PFSK-1 (cell line): ENCODE measurements at regions not wholly inside any gene's neighbourhood (a gene's known extent, or its start where the extent isn't known, plus 50 kb on each side); places are given as distances from the start of the nearest gene placed in this dataset.

Source experiments
- FOXP2 ChIP-seq: optimal IDR thresholded peaks from 2 replicates; pipeline ENCODE3; 2011; ENCODE audit warnings: borderline replicate concordance, control low read depth, inconsistent platforms; ENCODE audit not compliant: insufficient read depth; ENCODE audit errors: extremely low read length, extremely low read depth
- POLR2AphosphoS5 ChIP-seq: IDR thresholded peaks from 2 replicates; pipeline ENCODE4 v1.6.1; 2012; ENCODE audit warnings: low read depth, mild to moderate bottlenecking, control low read depth, low read length, moderate library complexity
- SIN3A ChIP-seq: IDR thresholded peaks from 2 replicates; pipeline ENCODE4 v1.6.1; 2012; ENCODE audit warnings: mild to moderate bottlenecking, low read length, moderate library complexity, borderline replicate concordance; ENCODE audit not compliant: insufficient read depth
- TAF1 ChIP-seq: IDR thresholded peaks from 2 replicates; pipeline ENCODE4 v1.6.1; 2012; ENCODE audit warnings: low read length, control low read depth, borderline replicate concordance; ENCODE audit not compliant: insufficient read depth
- TF ChIP-seq, protein P1 (sequence below), 2 experiments: IDR thresholded peaks; 2 replicates each; pipeline versions ENCODE4 v1.6.1 to v1.8.0; 2011 to 2012; ENCODE audit warnings: low read depth in 2 of 2, low read length in 2 of 2, control low read depth in 1 of 2, inconsistent platforms in 1 of 2, mild to moderate bottlenecking in 1 of 2, moderate library complexity in 1 of 2; ENCODE audit not compliant: insufficient read depth in 1 of 2

DNA sequence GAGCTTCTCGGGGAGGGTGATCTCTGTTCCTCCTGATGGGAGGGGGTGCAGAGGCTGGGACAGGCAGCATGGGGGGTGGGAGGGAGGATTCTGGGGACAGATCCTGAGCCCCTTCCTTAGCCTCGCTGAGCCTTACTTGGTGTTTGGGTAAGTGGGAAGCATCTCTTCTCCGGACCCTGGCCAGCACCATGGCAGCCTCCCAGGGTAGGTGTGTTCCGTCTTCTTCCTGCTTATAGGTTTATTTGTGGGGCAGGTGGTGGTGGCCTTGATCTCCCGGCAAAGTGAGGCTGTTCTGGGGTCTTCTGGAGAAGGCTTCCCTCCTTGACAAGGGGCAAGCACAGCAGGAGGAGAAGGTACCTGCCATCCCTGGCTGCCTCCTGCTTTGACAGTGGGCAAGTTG, 226.9 kb downstream of the GLRX3 start:
- TF ChIP-seq SIN3A (no peak), FOXP2 (no peak), POLR2AphosphoS5 (no peak), TAF1 (no peak)
- TF ChIP-seq, protein P1, sequence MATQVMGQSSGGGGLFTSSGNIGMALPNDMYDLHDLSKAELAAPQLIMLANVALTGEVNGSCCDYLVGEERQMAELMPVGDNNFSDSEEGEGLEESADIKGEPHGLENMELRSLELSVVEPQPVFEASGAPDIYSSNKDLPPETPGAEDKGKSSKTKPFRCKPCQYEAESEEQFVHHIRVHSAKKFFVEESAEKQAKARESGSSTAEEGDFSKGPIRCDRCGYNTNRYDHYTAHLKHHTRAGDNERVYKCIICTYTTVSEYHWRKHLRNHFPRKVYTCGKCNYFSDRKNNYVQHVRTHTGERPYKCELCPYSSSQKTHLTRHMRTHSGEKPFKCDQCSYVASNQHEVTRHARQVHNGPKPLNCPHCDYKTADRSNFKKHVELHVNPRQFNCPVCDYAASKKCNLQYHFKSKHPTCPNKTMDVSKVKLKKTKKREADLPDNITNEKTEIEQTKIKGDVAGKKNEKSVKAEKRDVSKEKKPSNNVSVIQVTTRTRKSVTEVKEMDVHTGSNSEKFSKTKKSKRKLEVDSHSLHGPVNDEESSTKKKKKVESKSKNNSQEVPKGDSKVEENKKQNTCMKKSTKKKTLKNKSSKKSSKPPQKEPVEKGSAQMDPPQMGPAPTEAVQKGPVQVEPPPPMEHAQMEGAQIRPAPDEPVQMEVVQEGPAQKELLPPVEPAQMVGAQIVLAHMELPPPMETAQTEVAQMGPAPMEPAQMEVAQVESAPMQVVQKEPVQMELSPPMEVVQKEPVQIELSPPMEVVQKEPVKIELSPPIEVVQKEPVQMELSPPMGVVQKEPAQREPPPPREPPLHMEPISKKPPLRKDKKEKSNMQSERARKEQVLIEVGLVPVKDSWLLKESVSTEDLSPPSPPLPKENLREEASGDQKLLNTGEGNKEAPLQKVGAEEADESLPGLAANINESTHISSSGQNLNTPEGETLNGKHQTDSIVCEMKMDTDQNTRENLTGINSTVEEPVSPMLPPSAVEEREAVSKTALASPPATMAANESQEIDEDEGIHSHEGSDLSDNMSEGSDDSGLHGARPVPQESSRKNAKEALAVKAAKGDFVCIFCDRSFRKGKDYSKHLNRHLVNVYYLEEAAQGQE (IDR thresholded peaks at IDR 0.05; ENCODE audit: insufficient read depth in 1 of 2, low read depth in 2 of 2, low read length in 2 of 2), result no peak

DNA sequence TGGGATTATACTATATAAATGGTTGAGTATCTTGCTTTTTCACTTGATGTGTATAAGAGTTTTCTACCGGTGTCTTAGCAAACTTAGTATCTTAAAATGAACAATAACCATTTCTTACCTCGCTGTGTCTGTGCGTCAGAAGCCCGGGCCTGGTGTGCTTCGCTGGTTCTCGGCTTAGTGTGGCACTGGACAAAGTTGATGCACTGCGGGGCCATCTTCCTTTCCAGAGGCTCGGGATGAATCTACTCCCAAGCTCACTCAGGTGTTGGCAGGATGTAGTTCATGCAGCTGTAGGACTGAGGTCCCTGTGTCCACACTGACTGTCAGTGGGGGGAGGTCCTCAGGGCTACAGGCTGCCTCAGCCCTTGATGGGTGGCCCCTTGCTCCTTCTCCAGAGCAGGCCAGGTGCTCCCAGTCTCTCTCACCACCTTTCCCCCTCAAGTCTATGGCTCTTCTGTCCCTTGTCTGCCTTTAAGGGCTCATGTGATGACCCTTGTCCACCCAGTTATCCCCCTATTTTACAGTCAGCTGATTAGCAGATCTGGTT, 227.8 kb downstream of the GLRX3 start:
- TF ChIP-seq POLR2AphosphoS5 (no peak), TAF1 (no peak), SIN3A (no peak), FOXP2 (no peak)
- TF ChIP-seq, protein P1 (IDR thresholded peaks at IDR 0.05; ENCODE audit: insufficient read depth in 1 of 2, low read depth in 2 of 2, low read length in 2 of 2), result no peak

DNA sequence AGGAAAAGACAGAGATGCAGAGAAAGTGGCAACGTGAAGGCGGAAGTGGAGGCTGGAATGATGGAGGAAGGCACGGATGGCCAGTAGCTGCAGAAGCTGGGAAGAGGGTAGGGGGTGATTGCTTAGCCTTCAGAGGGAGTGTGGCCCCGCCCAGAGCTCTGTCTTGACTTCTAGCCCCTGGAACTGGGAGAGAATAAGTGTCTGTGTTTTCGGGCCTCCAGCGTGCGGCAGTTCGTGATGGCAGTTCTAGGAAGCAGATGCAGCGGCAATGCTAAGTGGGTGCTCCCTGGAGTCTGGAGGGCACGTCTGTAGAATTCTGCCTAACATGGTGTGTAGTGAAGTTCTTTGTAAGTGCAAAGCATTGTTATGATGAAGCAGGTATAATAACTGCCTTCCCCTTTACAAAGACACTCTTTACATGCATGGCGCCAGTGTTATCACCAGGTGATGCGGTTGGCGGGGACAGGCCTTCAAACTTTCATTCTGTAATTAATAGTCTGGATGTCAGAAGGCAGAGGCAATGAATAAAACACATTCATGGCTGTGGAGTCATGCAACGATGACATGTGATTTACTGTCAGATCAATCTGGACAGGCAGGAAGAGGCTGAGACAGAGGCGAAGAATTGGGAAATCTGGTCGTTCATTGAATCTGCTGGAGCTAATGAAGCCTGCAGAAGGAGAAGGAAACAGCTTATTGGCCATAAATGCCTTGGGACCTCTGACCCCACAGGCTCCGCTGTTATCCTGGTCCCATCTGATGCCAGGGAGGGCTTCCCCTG, 228.6 kb downstream of the GLRX3 start:
- no peak for TF ChIP-seq POLR2AphosphoS5
- TF ChIP-seq, protein P1 (IDR thresholded peaks at IDR 0.05; ENCODE audit: insufficient read depth in 1 of 2, low read depth in 2 of 2, low read length in 2 of 2), result no peak
- TF ChIP-seq TAF1, result no peak
- no peak for TF ChIP-seq SIN3A
- no peak for TF ChIP-seq FOXP2

DNA sequence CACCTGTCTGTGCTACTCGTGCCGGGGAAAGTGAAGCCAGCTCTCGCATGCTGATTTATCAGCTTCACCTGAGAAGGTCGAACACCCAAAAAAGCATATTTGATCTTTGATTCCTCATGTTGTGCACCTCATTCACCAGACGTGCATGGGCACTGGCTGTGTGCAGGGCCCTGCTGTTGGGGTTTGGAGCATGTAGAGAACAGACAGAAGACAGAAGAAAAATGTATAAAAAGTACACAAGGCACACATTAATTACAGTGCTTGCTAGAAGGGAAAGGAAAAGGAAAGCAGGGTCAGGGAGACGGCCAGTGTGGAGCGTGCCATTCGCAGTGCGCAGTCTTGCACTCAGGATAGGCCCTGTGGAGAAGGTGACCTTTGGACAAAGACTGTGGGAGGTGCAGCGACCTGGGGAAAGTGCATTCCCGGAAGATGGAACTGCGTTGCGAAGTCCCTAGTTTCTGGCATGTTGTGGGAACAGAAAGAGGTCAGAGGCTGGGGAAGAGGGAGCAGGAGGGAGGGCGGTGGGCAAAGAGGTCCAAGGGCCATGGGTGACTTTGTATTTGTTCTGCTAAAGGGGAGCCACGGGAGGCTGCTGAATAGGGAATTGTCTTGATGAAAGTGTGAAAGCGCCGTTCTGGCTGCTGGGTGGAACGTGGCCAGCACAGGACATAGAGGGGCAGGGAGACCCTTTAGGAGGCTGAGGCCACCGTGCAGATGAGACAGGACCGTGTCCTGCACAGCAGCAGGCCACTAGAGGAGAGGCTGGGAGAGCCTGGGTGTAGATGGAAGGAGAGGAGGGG, 232.8 kb downstream of the GLRX3 start:
- TF ChIP-seq, protein P1 (IDR thresholded peaks at IDR 0.05; ENCODE audit: insufficient read depth in 1 of 2, low read depth in 2 of 2, low read length in 2 of 2), result no peak
- TF ChIP-seq TAF1 (no peak), SIN3A (no peak), POLR2AphosphoS5 (no peak), FOXP2 (no peak)
